GM18858 (cell line): ENCODE measurements at regions not wholly inside any gene's neighbourhood (a gene's known extent, or its start where the extent isn't known, plus 50 kb on each side); places are given as distances from the start of the nearest gene placed in this dataset.
A peak's percentile ranks its signal among the peaks of the same experiment; 100 is the strongest.

Experiments used
- ATAC-seq: cut with Tn5 transposase; IDR thresholded peaks from one replicate; pipeline ENCODE4 v1.9.1; 2021; ENCODE audit not compliant: unreplicated experiment

DNA sequence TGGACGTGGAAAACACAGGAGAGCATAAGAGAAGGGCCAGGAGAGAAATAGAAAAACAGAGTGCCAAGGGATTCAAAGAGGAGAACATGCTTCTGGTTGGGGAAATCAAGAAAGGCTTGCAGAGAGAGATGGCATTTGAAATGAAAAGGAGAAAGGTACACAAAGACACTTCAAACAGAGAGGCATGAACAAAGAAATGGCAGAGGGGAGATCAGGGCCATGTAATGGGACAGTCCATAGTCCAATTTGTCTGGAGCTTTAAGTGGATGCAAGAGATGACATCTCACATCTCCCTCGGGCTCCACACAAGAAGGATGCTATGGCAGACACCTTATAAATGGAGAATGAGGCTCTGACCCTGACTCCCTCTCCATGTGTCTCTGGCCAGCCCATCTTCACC lies 331.1 kb downstream of the MLLT3 start:
- no peak for ATAC-seq

DNA sequence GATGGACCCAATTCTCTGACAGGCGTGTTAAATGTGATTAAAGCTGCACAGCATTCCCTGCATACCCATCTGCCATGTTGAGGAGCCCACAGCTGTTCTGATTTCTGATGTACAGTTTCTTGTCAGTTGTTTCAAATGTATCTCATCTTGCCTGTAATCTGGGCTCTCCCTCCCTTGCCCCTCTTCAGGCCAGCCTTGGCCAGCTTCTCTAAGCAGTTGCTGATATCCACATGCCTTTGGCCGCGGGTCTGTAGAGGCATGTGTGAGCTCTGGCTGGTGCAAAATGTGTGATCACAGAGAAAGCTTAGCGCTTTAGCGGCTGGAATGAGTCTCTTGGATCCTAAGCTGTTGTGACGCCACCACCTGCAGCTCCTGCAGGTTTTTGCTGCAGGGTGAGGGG lies 332.0 kb downstream of the MLLT3 start:
- ATAC-seq: no peak

- no peak for ATAC-seq
Observed at GRCh38 chr9:20289423-20290010, 332.8 kb downstream of the MLLT3 start.

- ATAC-seq: no peak
Observed at GRCh38 chr9:20286969-20287368, 335.3 kb downstream of the MLLT3 start.

DNA sequence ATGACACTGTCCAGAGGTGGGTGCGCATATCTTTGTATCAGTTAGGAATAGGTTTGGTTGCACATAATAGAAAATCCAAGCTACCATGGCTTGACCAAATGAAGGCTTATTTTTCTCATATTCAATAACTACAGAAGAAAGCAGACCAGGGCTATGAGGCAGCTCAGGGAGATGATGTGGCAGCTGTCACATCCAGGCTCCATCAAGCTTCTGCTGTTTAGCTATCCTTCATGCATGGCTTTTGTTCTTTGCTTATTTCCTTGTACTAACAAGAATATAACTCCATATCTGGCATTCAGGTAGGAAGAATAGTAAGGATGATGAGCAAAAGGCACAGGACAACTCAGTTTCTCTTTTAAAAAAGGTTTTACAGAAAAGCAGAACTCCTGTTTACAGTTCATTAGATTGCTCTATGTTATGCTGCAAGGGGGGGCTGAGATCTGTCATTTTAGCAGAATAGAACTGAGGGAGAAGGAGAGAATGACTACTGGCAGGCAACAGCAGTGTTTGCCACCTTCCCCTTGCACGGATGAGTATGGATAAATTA lies 336.1 kb downstream of the MLLT3 start:
- ATAC-seq: no peak

GRCh38 chr9:20284601-20285289 lies 337.6 kb downstream of the MLLT3 start:
- ATAC-seq: no peak

- no peak for ATAC-seq
Observed at GRCh38 chr9:20280330-20280729, 342.0 kb downstream of the MLLT3 start.

GRCh38 chr9:20276762-20277161 lies 345.5 kb downstream of the MLLT3 start:
- ATAC-seq: no peak

- no peak for ATAC-seq
Observed at GRCh38 chr9:20271723-20272122, 350.6 kb downstream of the MLLT3 start.

DNA sequence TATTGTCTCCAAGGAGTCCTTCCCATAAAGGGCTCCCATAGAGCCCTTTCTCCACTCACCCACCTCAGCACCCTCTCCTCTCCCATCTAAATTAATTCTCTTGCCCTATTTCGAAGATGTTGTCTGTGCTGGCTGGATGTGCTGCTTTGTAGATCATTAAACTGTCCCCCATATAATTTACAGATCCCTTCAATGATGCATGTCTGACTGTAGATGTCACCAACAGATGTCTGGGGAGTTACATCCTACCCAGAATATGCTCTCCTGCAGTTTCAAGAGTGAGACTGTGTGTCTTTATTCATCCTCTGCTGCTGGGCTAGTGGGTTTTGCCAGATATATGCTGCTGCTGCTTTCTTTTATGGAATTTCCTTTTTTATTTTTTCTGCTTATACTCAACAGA lies 351.2 kb downstream of the MLLT3 start:
- no peak for ATAC-seq

- ATAC-seq: no peak
Observed at GRCh38 chr9:20270161-20270560, 352.1 kb downstream of the MLLT3 start.

- ATAC-seq: no peak
Observed at GRCh38 chr9:20269620-20270019, 352.7 kb downstream of the MLLT3 start.

DNA sequence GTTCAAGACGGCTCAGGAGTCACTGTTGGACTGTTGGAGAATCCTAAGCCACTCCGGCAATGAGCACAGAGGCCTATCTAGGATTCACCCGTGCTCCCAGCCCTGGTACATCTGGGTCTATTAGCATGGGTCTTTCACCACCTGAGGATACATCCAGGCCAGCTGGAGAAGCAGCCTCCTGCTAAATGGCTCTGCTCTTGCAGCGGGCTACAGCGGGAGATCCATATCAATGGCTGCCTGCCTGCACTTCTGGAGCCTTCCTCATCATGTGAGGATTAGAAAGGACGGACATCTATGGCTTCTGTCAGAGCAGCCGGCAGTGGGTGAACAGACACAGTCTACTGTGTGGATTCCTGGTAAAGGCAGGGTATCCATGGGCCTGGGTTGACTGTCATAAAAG lies 357.4 kb downstream of the MLLT3 start:
- ATAC-seq: no peak

DNA sequence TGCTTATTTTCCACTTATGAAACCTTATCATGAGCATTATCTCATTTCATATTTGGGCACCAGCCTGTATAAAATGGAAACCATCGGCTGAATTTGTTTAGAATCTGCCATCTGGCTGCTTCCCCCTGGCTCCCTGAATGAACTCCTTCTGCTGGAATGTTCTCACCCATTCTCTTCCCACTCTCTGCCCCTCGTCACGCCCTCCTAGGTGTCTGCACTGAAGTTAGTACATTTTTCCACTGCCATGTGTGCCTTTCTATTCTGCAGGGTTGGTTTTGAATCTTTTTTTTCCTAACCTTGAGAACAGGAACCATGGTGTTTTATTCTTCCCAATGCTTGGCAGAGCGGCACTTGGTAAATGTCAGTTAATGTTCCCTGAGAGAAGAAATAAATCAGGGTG lies 359.7 kb downstream of the MLLT3 start:
- no peak for ATAC-seq

DNA sequence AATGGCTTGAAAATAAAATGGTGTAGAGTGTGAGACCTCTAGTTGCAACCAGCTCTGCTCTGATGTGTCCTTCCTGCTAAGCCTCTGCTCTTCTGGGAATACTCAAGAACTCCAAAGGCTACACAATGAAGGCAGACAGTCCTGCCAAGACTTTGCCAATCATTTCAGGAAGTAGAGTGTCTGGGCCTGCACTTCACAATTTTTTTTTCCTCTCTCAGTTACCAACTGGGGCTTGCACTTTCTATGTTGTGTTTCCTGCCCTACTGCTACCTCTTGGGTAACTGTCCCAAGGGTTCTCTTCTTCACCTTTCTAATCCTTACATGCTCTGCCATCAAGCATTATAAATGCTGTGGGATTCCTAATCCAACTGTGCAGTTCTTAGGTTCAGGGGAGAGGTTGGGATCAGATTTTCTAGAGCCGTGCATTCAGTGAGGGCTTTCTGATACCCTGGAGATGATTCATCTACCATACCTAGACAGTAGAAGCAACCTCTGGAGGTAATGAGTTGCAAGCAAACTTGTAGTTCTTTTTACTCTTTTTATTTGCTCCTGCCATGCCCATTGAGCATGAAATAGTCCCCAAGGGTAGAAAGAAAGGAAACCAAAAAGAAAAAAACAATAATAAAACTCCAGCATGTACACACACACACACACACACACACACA lies 365.9 kb downstream of the MLLT3 start:
- ATAC-seq: no peak

GRCh38 chr9:20255052-20255451 lies 367.2 kb downstream of the MLLT3 start:
- ATAC-seq: no peak

DNA sequence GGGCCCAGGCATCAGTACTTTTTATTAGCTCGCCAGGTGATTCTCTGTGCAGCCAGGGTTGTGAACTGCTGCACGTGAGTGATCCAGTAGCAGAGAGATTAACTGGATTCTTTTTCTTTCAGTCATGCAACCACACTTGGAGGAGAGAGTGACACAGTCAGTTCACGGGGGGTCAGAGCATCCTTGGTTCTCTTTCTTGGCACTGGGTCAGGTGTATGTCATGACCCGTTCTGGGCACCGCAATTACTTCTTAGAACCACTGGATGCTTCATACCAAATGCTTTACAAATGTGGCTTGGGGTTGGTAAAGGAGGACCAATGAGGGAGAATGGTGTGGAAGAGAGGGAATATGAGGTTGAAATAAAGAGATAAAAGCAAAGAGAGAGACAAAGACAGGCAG lies 368.7 kb downstream of the MLLT3 start:
- ATAC-seq: no peak

GRCh38 chr9:20252778-20253177 lies 369.5 kb downstream of the MLLT3 start:
- ATAC-seq: no peak

- no peak for ATAC-seq
Observed at GRCh38 chr9:20250791-20251190, 371.5 kb downstream of the MLLT3 start.

DNA sequence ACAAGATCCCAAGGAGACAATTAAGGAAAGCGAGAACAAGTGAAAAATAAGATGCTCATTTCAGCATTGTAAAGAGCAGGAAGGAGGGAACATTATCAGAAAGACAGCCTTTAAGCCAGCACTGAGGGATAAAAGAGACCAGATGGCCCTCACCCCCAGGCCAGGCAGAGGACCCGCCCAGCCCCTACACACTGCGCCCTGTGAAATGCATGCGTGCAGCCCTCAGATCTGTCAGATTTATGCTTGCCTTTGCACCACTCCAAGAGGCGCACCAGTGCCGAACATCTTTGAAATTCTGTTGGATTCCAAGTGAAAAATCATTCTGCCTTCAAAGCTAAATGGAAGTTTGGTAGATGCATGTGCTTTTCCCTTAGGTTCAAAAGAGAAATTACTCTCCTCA lies 378.0 kb downstream of the MLLT3 start:
- ATAC-seq: no peak

- ATAC-seq: no peak
Observed at GRCh38 chr9:20243841-20244240, 378.5 kb downstream of the MLLT3 start.

DNA sequence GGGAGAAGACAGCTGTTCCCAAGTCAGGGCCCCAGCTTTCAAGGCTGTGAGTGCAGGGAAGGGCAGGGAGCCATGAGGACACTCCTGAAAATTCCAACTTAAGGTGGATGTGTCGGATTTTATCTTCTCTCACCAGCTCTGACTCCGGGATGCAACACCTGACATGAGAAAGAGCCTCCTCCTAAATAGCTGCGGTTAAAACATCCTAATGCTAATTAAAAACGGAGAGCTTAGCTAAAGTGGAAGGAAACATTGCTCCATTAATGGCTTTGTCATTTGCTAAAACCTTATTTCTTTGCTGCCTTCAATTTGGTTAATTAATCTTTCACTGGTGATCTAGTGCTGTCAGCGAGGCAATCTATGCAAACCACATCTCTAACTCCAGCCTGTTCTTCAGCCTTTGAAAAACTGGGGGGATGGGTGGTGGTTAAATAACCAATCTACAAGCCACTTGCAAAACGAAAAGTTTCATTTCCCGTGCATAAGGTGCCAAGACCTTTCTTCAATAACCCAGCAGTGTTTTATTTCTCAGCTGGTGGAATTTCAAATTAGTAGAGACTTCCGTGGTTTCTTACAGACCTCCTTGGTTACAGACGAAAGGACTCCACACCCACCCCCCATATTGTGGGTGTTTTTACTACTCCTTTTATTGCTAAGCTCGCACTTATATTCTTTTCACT lies 379.6 kb downstream of the MLLT3 start:
- peak; percentile 89 for ATAC-seq
